ENCODE measurements at regions not wholly inside any gene's neighbourhood (a gene's known extent, or its start where the extent isn't known, plus 50 kb on each side); places are given as distances from the start of the nearest gene placed in this dataset.

DNA sequence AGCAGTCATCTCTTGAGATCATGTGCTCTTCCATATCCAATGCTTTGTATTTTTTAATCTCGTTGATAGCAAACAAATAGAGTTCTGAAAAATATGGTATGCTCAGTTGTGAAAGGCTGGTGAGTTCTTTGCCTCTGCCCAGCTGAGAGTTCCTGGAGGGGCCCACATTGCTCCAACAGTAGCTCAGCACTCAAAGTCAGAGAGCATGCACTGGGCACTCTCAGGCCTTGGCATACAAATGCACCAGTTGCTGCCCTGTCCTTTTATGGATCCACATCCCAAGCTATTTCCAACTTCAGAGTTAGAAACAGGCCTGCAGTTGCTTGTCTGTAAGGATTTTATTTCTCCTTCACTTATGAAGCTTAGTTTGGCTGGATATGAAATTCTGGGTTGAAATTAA, 181.7 kb upstream of the CHRNA7 start:
- H3K4me3 Mint-ChIP-seq = no peak overlapping the region
- no peak for DNase-seq
- Histone ChIP-seq H3K27ac (ENCODE audit: low read depth, low read length) (no peak overlapping the region), H3K4me1 (ENCODE audit: control insufficient read depth, insufficient read depth, low read length) (peaks cover 2% of the 10 kb centered on the region), H3K4me3 (ENCODE audit: low read length) (no peak overlapping the region), H3K9me3 (ENCODE audit: control insufficient read depth, low read length) (no peaks in the 10 kb centered on the region), H3K36me3 (ENCODE audit: control insufficient read depth, insufficient read depth, low read length) (no peaks in the 10 kb centered on the region), H3K27me3 (ENCODE audit: control insufficient read depth, insufficient read depth, low read length, poor library complexity, severe bottlenecking) (no peaks in the 10 kb centered on the region), H3K9ac (ENCODE audit: extremely low read depth, low read length, poor library complexity, severe bottlenecking) (no peak overlapping the region)
- 100% methylated on average over 1 of the region's 1 CpG; no CpG with 5 or more reads in 1 of the 2 experiments for WGBS, 2 experiments (ENCODE audit: insufficient coverage in 1 of 2, insufficient read length in 1 of 2)
- no peak overlapping the region for H3K27ac Mint-ChIP-seq
- no peaks in the 10 kb centered on the region for H3K36me3 Mint-ChIP-seq (ENCODE audit: low read depth)
- no peak for TF ChIP-seq CTCF (conservative IDR thresholded peaks at IDR 0.05)
- peaks cover 19% of the 10 kb centered on the region for H3K9me3 Mint-ChIP-seq
- peaks cover 4% of the 10 kb centered on the region for H3K4me1 Mint-ChIP-seq
- no peaks in the 10 kb centered on the region for H3K27me3 Mint-ChIP-seq (ENCODE audit: insufficient read depth)

- DNase-seq = no peak
- 57 to 69% methylated on average over 1 to 5 of the region's 6 CpGs for WGBS, 2 experiments (ENCODE audit: insufficient coverage in 1 of 2, insufficient read length in 1 of 2)
- H3K27ac ChIP-seq (ENCODE audit: low read depth, low read length) = peak overlapping the region; percentile 1
- Mint-ChIP-seq H3K9me3 (peaks cover 22% of the 10 kb centered on the region), H3K27ac (no peak overlapping the region), H3K27me3 (ENCODE audit: insufficient read depth) (no peaks in the 10 kb centered on the region), H3K4me1 (peaks cover 8% of the 10 kb centered on the region), H3K4me3 (no peak overlapping the region), H3K36me3 (ENCODE audit: low read depth) (no peaks in the 10 kb centered on the region)
- no peak overlapping the region for H3K4me3 ChIP-seq (ENCODE audit: low read length)
- H3K9me3 ChIP-seq (ENCODE audit: control insufficient read depth, low read length) = peaks cover 7% of the 10 kb centered on the region
- H3K36me3 ChIP-seq (ENCODE audit: control insufficient read depth, insufficient read depth, low read length) = no peaks in the 10 kb centered on the region
- no peak overlapping the region for H3K9ac ChIP-seq (ENCODE audit: extremely low read depth, low read length, poor library complexity, severe bottlenecking)
- no peaks in the 10 kb centered on the region for H3K4me1 ChIP-seq (ENCODE audit: control insufficient read depth, insufficient read depth, low read length)
- no peak for TF ChIP-seq CTCF (conservative IDR thresholded peaks at IDR 0.05)
- no peaks in the 10 kb centered on the region for H3K27me3 ChIP-seq (ENCODE audit: control insufficient read depth, insufficient read depth, low read length, poor library complexity, severe bottlenecking)
Observed at GRCh38 chr15:31852933-31853799, 177.1 kb upstream of the CHRNA7 start.

DNA sequence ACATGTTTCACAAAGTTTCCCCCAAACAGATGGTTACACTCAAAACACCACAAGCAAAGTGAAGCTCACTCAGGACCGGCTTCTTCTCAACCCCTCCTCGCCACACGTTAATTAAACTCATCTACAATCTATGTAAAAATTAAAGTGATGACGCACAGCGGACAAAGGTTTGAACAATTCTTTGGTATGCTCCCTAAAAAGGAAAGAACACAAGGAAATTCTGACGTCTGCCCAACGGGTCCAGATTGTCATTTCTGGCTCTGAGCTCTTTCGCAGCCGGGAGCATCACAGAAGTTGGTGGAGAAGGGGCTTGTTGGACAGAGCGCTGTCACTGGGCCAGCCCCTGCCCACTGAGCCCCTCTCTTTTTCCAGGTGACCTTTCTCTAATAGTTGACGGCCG, 173.7 kb upstream of the CHRNA7 start:
- no peak for DNase-seq
- Histone ChIP-seq H3K36me3 (ENCODE audit: control insufficient read depth, insufficient read depth, low read length) (no peaks in the 10 kb centered on the region), H3K9me3 (ENCODE audit: control insufficient read depth, low read length) (peaks cover 7% of the 10 kb centered on the region), H3K4me3 (ENCODE audit: low read length) (no peak overlapping the region), H3K27ac (ENCODE audit: low read depth, low read length) (no peak overlapping the region), H3K27me3 (ENCODE audit: control insufficient read depth, insufficient read depth, low read length, poor library complexity, severe bottlenecking) (no peaks in the 10 kb centered on the region), H3K4me1 (ENCODE audit: control insufficient read depth, insufficient read depth, low read length) (no peaks in the 10 kb centered on the region), H3K9ac (ENCODE audit: extremely low read depth, low read length, poor library complexity, severe bottlenecking) (no peak overlapping the region)
- 92 to 95% methylated on average over 7 to 12 of the region's 12 CpGs for WGBS, 2 experiments (ENCODE audit: insufficient coverage in 1 of 2, insufficient read length in 1 of 2)
- H3K27me3 Mint-ChIP-seq (ENCODE audit: insufficient read depth) = no peaks in the 10 kb centered on the region
- H3K4me1 Mint-ChIP-seq = peaks cover 8% of the 10 kb centered on the region
- no peak overlapping the region for H3K27ac Mint-ChIP-seq
- H3K9me3 Mint-ChIP-seq = peaks cover 3% of the 10 kb centered on the region
- TF ChIP-seq CTCF (conservative IDR thresholded peaks at IDR 0.05) = no peak
- H3K36me3 Mint-ChIP-seq (ENCODE audit: low read depth) = no peaks in the 10 kb centered on the region
- H3K4me3 Mint-ChIP-seq = no peak overlapping the region

Measured in endodermal cell (in vitro differentiated cells).